Anterior cingulate cortex (tissue), 58 donors: ENCODE measurements at regions not wholly inside any gene's neighbourhood (a gene's known extent, or its start where the extent isn't known, plus 50 kb on each side); places are given as distances from the start of the nearest gene placed in this dataset.
"Not testable (repeated sequence)": the region's sequence is repeated elsewhere in the genome, so short reads cannot be mapped to it uniquely, and the experiment has no call there.

Source experiments
- DNase-seq, 58 donors: peaks; one replicate each; lab custom pipeline; 2025; lab: John Stamatoyannopoulos, UW

- no peak for DNase-seq
These were observed 495.7 kb downstream of the TSN start for GRCh38 chr2:122251158-122251557.

- no peak for DNase-seq
These were observed 496.1 kb downstream of the TSN start for GRCh38 chr2:122251566-122251965.

- no peak for DNase-seq
These were observed 500.5 kb downstream of the TSN start for GRCh38 chr2:122255924-122256323.

- DNase-seq, result no peak
These were observed 506.5 kb downstream of the TSN start for GRCh38 chr2:122261911-122262310.

GRCh38 chr2:122263746-122264145 is 508.3 kb downstream of the TSN start:
- DNase-seq, result no peak

GRCh38 chr2:122266636-122267035 is 511.2 kb downstream of the TSN start:
- DNase-seq, result no peak

GRCh38 chr2:122267947-122268346 is 512.5 kb downstream of the TSN start:
- DNase-seq, result no peak

- DNase-seq, result no peak
These were observed 518.5 kb downstream of the TSN start for GRCh38 chr2:122273785-122274419.

- no peak for DNase-seq
These were observed 522.5 kb downstream of the TSN start for GRCh38 chr2:122277956-122278355.

- no peak for DNase-seq
These were observed 545.3 kb downstream of the TSN start for GRCh38 chr2:122300758-122301157.

GRCh38 chr2:122307763-122308162 is 552.3 kb downstream of the TSN start:
- DNase-seq, result no peak

GRCh38 chr2:122315306-122315705 is 559.9 kb downstream of the TSN start:
- DNase-seq, result no peak

- DNase-seq, result no peak
These were observed 564.2 kb downstream of the TSN start for GRCh38 chr2:122319539-122320132.

GRCh38 chr2:122322815-122323214 is 567.4 kb downstream of the TSN start:
- no peak for DNase-seq

GRCh38 chr2:122323927-122324326 is 568.5 kb downstream of the TSN start:
- DNase-seq, result no peak

- DNase-seq, result no peak
These were observed 571.0 kb downstream of the TSN start for GRCh38 chr2:122326471-122326870.

GRCh38 chr2:122328816-122329215 is 573.4 kb downstream of the TSN start:
- no peak for DNase-seq

GRCh38 chr2:122329278-122329677 is 573.8 kb downstream of the TSN start:
- no peak for DNase-seq

- no peak for DNase-seq
These were observed 578.5 kb downstream of the TSN start for GRCh38 chr2:122333932-122334331.

GRCh38 chr2:122338000-122338399 is 582.5 kb downstream of the TSN start:
- DNase-seq, result no peak

- DNase-seq, result no peak
These were observed 584.8 kb downstream of the TSN start for GRCh38 chr2:122340246-122340645.

- DNase-seq, result no peak
These were observed 585.6 kb downstream of the TSN start for GRCh38 chr2:122341007-122341406.

- not testable (repeated sequence) for DNase-seq
These were observed 596.7 kb downstream of the TSN start for GRCh38 chr2:122352151-122352550.
